Spleen (tissue), 7 donors: ENCODE measurements at regions not wholly inside any gene's neighbourhood (a gene's known extent, or its start where the extent isn't known, plus 50 kb on each side); places are given as distances from the start of the nearest gene placed in this dataset.

ENCODE experiments used
- CTCF ChIP-seq, 11 experiments: fragments of 200-600 bp in 7 of 11; fragments of 450-650 bp in 4 of 11; sonication (generic) in 4 of 11; IDR thresholded peaks in 8 of 11; conservative IDR thresholded peaks in 3 of 11; 1 replicate in 7 of 11; 2 replicates in 4 of 11; pipeline versions ENCODE4 v1.4.0 to v1.8.0; 2016 to 2021; ENCODE audit warnings: antibody characterized with exemption in 11 of 11, inconsistent platforms in 4 of 11, mild to moderate bottlenecking in 1 of 11
- POLR2A ChIP-seq, 3 donors: fragments of 450-650 bp; IDR thresholded peaks; one replicate each; pipeline ENCODE4 v1.5.1; 2017; ENCODE audit warnings: antibody characterized with exemption in 3 of 3, mild to moderate bottlenecking in 1 of 3
- donor health status: DM: no; HTN: no; CAD: no; lungs with moderate emphysema.
- donor health status: DM: no; HTN: no; CAD: no.
- donor health status: DM: no; HTN: no; CAD: no.

- TF ChIP-seq POLR2A (IDR thresholded peaks at IDR 0.05) (no peak), CTCF (IDR thresholded peaks at IDR 0.05 in 8 of 11, conservative IDR thresholded peaks at IDR 0.05 in 3 of 11) (peak; percentile 36 to 84 (median 81))
These were observed 74.8 kb upstream of the GRIN2A start for GRCh38 chr16:10256784-10257641.
